Activated CD4-positive, alpha-beta T cell treated with anti-CD3 and anti-CD28 coated beads for 48 hours (primary cell): ENCODE measurements at regions not wholly inside any gene's neighbourhood (a gene's known extent, or its start where the extent isn't known, plus 50 kb on each side); places are given as distances from the start of the nearest gene placed in this dataset.

ENCODE experiments used
- DNase-seq: peaks from one replicate; pipeline ENCODE4 v3.0.0-alpha.2; 2020

DNA sequence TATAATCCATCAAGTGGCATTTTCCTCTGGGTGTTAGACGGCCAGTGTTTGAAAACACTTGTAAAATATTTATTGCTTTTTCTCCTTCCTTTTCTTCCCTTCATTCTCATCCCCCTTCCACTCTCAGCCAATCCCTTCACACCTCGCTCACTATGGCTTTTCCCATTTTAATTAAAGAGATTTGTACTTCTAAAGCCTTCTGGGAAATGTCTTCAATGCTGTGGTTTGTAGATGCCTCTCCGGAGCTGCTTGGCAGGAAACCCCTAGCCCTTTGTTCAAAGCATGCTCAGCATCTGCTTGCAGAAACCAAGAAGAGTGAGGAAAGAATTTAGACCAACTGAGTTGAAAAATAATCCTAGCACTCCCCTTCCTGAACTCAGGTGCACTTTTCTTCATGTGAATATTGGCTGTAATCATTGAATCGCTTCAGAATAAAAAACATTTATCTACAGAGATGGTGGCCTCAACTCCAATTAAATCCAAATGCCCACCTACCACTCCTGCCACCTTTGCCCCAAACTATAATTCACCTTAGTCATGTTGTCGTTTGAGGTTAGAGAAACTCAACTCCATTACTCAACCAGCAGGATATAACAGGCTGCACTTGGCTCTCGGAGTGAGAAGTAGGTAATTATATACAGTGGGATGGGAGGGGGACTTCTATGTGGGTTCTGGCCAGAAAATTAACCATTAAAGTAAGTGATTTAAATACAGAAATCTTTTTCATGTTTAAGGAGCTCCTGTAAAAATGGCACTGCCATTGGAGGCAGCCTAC, 659.4 kb upstream of the CAMK1G start:
- DNase-seq, result no peak

GRCh38 chr1:208924928-208925327, 658.6 kb upstream of the CAMK1G start:
- DNase-seq, result no peak

DNA sequence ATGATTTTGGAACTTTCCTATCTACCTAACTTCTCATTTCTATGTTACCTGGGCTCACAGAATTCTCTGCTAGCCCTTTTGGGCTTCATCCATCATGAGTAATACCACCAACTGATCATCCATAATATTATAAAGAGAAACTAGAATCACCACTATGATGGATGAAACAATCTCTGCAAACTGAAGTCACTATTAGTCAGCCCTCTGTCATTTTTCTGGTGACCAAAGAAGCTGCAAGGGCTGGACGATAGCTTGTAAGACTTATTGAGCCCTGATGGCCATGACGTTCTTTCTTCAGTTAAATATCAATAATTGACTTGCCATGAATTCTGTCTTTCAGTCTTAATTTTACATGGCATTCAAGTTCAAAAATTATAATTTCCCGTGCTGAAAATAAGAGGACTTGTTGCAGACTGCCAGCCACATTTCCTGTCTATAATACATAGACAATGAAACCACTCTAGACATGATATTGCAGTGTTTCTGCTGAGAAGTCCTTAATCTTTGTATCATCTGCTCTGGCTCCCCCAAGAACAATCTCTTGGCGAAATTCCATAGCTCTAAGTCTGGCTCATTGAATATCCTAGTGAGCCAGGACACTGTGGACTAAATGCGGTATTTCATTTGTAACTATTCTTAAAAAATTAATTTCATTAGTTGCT, 655.0 kb upstream of the CAMK1G start:
- no peak for DNase-seq

GRCh38 chr1:208929575-208929974, 653.9 kb upstream of the CAMK1G start:
- no peak for DNase-seq

GRCh38 chr1:208931936-208932335, 651.6 kb upstream of the CAMK1G start:
- no peak for DNase-seq

GRCh38 chr1:208933984-208934525, 649.5 kb upstream of the CAMK1G start:
- no peak for DNase-seq

DNA sequence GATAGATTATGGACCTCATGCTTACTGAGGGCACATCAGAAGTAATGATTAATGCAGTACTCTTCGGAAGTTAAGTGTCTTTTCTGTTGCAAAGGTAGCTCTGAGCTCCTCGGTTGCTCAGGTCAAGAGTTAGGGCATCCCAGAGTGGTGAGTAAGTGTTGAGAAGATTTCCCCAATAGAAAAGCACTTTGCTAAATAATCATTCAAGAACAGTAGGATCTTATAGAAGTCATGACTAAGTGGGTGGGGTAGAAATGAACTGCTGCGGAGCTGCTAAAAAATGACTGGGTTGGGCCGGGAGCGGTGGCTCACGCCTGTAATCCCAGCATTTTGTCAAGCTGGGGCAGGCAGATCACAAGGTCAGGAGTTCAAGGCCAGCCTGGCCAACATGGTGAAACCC, 648.6 kb upstream of the CAMK1G start:
- DNase-seq, result no peak

- DNase-seq, result no peak
Observed at GRCh38 chr1:208935517-208936187, 647.9 kb upstream of the CAMK1G start.

- DNase-seq, result no peak
Observed at GRCh38 chr1:208939537-208940085, 643.9 kb upstream of the CAMK1G start.

DNA sequence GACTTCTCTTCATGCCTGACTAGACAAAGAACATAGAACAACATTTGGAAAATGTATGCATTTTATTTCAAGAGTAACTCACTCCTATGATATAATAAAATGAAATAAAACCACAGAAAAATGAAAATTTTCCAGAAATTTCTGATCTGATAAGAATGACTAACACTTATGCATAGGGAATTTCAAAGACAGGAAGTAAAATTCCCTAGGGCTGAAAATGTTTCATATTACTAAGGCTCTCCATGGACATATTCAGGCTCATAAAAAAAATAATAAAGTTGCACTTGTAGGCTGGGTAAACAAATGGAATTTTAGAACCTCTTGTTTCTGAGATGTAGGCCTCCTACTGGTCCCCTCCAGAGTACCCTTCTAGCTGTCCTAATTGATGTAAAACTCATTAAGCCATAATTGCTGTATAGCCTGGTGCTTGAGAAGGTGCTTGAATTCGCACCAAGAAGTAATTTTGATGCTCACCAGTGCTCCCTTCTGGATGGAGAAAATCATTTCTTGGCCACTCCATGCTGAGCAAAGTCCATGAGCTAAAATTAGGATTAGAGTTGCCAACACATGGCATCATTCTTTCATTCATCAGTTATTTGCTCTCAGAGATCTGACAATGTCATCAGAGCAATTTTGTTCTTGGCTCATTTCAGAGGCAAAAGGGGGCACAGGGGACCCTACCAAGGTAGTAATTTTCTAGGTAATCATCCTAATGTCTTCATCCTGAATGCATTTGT, 641.0 kb upstream of the CAMK1G start:
- no peak for DNase-seq

- DNase-seq, result no peak
Observed at GRCh38 chr1:208943291-208943690, 640.2 kb upstream of the CAMK1G start.

DNA sequence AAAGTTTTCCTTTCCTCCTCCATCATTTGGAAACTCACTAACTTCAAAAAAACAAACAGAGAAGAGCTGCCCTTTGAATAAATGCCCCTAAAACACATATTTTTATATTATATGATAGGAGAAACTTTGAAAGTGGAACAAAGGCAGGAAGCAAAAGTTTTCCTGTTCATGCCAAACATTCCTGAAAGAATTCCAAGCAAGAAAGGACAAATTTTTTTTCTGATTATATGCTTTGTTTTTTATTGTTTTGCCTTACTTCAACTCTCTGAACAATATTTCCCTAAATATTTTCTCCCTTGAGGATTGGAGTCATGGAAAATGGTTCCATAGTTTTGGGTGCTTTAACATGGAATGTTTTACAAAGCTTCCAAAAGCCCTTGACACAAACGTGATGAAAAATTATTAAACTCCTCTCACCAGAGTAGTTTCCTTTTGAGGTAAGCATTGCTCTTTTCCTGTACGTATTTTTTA, 638.5 kb upstream of the CAMK1G start:
- DNase-seq, result no peak

DNA sequence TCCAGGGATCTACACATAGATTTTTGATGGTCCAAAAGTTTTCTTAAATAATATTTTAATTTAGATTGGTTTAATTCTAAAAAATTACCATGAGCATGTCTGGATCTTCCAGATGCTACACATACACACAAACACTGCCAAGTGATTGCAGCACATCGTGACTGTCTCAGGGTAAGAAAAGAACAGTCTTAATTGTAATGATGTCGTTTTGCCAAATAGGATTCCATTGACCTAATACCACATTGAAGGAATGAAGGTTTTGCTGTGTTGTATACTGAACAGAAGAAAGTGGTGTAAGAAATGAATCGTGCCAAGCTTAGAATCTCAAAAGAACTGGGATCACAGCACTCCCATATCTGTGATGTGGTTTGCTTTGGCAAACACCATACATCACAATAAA, 633.3 kb upstream of the CAMK1G start:
- no peak for DNase-seq

DNA sequence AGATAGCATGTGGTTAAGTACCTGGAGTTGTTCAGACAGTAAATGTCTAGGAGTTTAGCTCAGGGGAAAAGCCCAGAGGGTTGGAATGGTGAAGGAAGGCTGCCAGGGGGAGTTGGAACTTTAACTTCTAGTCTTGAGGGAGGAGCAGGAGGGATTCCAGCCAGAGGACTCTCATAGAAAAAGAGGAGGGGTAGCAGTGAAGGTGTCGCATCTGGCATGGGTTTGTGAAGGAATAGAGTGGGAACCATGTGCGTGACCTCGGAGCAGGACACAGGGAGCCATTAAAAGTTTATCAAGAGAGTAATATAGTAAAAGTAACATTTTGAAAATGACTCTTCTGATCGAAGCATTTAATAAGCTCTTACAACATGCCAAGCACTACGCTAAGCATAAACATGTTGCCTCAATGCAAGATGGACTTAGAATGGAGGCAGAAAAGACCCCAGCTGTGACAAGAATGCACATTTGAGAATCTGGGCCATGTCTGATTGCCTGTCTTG, 632.4 kb upstream of the CAMK1G start:
- DNase-seq, result no peak

GRCh38 chr1:208951908-208952307, 631.6 kb upstream of the CAMK1G start:
- no peak for DNase-seq

GRCh38 chr1:208962867-208963266, 620.6 kb upstream of the CAMK1G start:
- no peak for DNase-seq

GRCh38 chr1:208965351-208965750, 618.2 kb upstream of the CAMK1G start:
- no peak for DNase-seq

- no peak for DNase-seq
Observed at GRCh38 chr1:208967334-208967733, 616.2 kb upstream of the CAMK1G start.

GRCh38 chr1:208974717-208975116, 608.8 kb upstream of the CAMK1G start:
- no peak for DNase-seq

- DNase-seq, result no peak
Observed at GRCh38 chr1:208975456-208975855, 608.1 kb upstream of the CAMK1G start.

DNA sequence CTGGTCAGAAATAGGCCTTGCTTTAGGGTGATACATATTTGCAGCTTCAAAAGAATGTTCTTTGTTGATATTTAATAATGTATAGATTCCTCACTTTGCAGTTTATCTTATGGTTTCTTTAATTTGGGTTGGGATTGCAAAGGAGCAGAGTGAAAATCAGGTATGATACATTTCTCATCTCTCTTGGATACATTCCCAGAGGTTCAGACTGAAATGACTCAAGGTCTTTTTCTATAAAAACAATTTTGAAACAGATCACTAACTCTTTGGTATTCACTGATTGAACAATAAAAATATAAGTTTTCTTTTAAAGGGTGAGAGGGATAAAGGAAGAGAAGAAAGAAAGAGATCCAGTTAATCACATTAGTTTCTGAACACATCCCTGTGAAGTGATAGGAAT, 606.5 kb upstream of the CAMK1G start:
- DNase-seq, result no peak

- DNase-seq, result no peak
Observed at GRCh38 chr1:208977638-208978256, 605.8 kb upstream of the CAMK1G start.
